ENCODE measurements at regions not wholly inside any gene's neighbourhood (a gene's known extent, or its start where the extent isn't known, plus 50 kb on each side); places are given as distances from the start of the nearest gene placed in this dataset.

GRCh38 chr4:154049457-154050181 lies 260.7 kb upstream of the SFRP2 start:
- Histone ChIP-seq H3K4me3 (no peak overlapping the region), H3K36me3 (no peaks in the 10 kb centered on the region), H3K27me3 (no peaks in the 10 kb centered on the region), H3K9ac (ENCODE audit: low read depth in 2 of 2, low read length in 2 of 2) (no peak overlapping the region), H3K27ac (no peak overlapping the region), H3K4me1 (no peaks in the 10 kb centered on the region), H3K9me3 (no peaks in the 10 kb centered on the region)
- no peak for TF ChIP-seq CTCF (IDR thresholded peaks at IDR 0.05)
- DNase-seq = no peak
- intact Hi-C loops (cut with DNase I) = no loop called here

- no peak for DNase-seq
- intact Hi-C loops (cut with DNase I) = no loop called here
- H3K27ac ChIP-seq = no peak overlapping the region
- H3K27me3 ChIP-seq = no peaks in the 10 kb centered on the region
- H3K36me3 ChIP-seq = no peaks in the 10 kb centered on the region
- H3K4me3 ChIP-seq = no peak overlapping the region
- no peaks in the 10 kb centered on the region for H3K9me3 ChIP-seq
- H3K4me1 ChIP-seq = no peaks in the 10 kb centered on the region
- TF ChIP-seq CTCF (IDR thresholded peaks at IDR 0.05) = no peak
- H3K9ac ChIP-seq (ENCODE audit: low read depth in 2 of 2, low read length in 2 of 2) = no peak overlapping the region
These were observed 258.9 kb upstream of the SFRP2 start for GRCh38 chr4:154047733-154048132.

- Histone ChIP-seq H3K9me3 (no peaks in the 10 kb centered on the region), H3K4me1 (no peaks in the 10 kb centered on the region), H3K4me3 (no peak overlapping the region), H3K9ac (ENCODE audit: low read depth in 2 of 2, low read length in 2 of 2) (no peak overlapping the region), H3K27ac (no peak overlapping the region), H3K27me3 (no peaks in the 10 kb centered on the region), H3K36me3 (no peaks in the 10 kb centered on the region)
- no peak for TF ChIP-seq CTCF (IDR thresholded peaks at IDR 0.05)
- no peak for DNase-seq
- intact Hi-C loops (cut with DNase I) = no loop called here
These were observed 256.0 kb upstream of the SFRP2 start for GRCh38 chr4:154044742-154045485.

GRCh38 chr4:154044108-154044531 lies 255.2 kb upstream of the SFRP2 start:
- TF ChIP-seq CTCF (IDR thresholded peaks at IDR 0.05) = no peak
- Histone ChIP-seq H3K36me3 (no peaks in the 10 kb centered on the region), H3K27me3 (no peaks in the 10 kb centered on the region), H3K4me3 (no peak overlapping the region), H3K27ac (no peak overlapping the region), H3K4me1 (no peaks in the 10 kb centered on the region), H3K9me3 (no peaks in the 10 kb centered on the region), H3K9ac (ENCODE audit: low read depth in 2 of 2, low read length in 2 of 2) (no peak overlapping the region)
- intact Hi-C loops (cut with DNase I) = no loop called here
- DNase-seq = no peak

- no peak overlapping the region for H3K4me3 ChIP-seq
- H3K27ac ChIP-seq = no peak overlapping the region
- no peaks in the 10 kb centered on the region for H3K9me3 ChIP-seq
- H3K4me1 ChIP-seq = no peaks in the 10 kb centered on the region
- H3K36me3 ChIP-seq = no peaks in the 10 kb centered on the region
- DNase-seq = no peak
- H3K27me3 ChIP-seq = no peaks in the 10 kb centered on the region
- TF ChIP-seq CTCF (IDR thresholded peaks at IDR 0.05) = no peak
- H3K9ac ChIP-seq (ENCODE audit: low read depth in 2 of 2, low read length in 2 of 2) = no peak overlapping the region
- intact Hi-C loops (cut with DNase I) = no loop called here
These were observed 252.8 kb upstream of the SFRP2 start for GRCh38 chr4:154041640-154042039.
